ENCODE measurements at regions not wholly inside any gene's neighbourhood (a gene's known extent, or its start where the extent isn't known, plus 50 kb on each side); places are given as distances from the start of the nearest gene placed in this dataset.
"Not testable (repeated sequence)": the region's sequence is repeated elsewhere in the genome, so short reads cannot be mapped to it uniquely, and the experiment has no call there.

- DNase-seq: no peak
Measured at GRCh38 chr10:34058845-34059614, 724.6 kb upstream of the NRP1 start.

- not testable (repeated sequence) for DNase-seq
Measured at GRCh38 chr10:34055410-34055985, 721.0 kb upstream of the NRP1 start.

GRCh38 chr10:34049887-34050286, 715.4 kb upstream of the NRP1 start:
- peak in 1 of 2 donors; percentile 27 for DNase-seq

GRCh38 chr10:34049469-34049868, 715.0 kb upstream of the NRP1 start:
- DNase-seq: no peak

GRCh38 chr10:34047389-34047788, 712.9 kb upstream of the NRP1 start:
- no peak for DNase-seq

GRCh38 chr10:34046506-34047034, 712.1 kb upstream of the NRP1 start:
- DNase-seq: no peak

- DNase-seq: no peak
Measured at GRCh38 chr10:34045571-34046190, 711.2 kb upstream of the NRP1 start.

GRCh38 chr10:34041871-34042270, 707.4 kb upstream of the NRP1 start:
- DNase-seq: no peak

- DNase-seq: no peak
Measured at GRCh38 chr10:34037499-34037898, 703.0 kb upstream of the NRP1 start.

GRCh38 chr10:34035241-34035790, 700.8 kb upstream of the NRP1 start:
- DNase-seq: not testable (repeated sequence)

GRCh38 chr10:34033078-34033477, 698.6 kb upstream of the NRP1 start:
- no peak for DNase-seq

- no peak for DNase-seq
Measured at GRCh38 chr10:34032564-34032963, 698.1 kb upstream of the NRP1 start.

GRCh38 chr10:34031400-34031799, 696.9 kb upstream of the NRP1 start:
- DNase-seq: peak; percentile 87 to 95

GRCh38 chr10:34029455-34029854, 695.0 kb upstream of the NRP1 start:
- DNase-seq: peak in 1 of 2 donors; percentile 5

GRCh38 chr10:34028936-34029335, 694.5 kb upstream of the NRP1 start:
- no peak for DNase-seq

- peak; percentile 3 to 26 for DNase-seq
Measured at GRCh38 chr10:34024693-34025425, 690.4 kb upstream of the NRP1 start.

GRCh38 chr10:34024282-34024681, 689.8 kb upstream of the NRP1 start:
- no peak for DNase-seq

GRCh38 chr10:34022195-34022594, 687.7 kb upstream of the NRP1 start:
- DNase-seq: no peak

GRCh38 chr10:34018784-34019183, 684.3 kb upstream of the NRP1 start:
- no peak for DNase-seq

GRCh38 chr10:34018129-34018528, 683.7 kb upstream of the NRP1 start:
- peak in 1 of 2 donors; percentile 19 for DNase-seq

GRCh38 chr10:34017281-34017680, 682.8 kb upstream of the NRP1 start:
- no peak for DNase-seq

- no peak for DNase-seq
Measured at GRCh38 chr10:34016576-34016975, 682.1 kb upstream of the NRP1 start.

- DNase-seq: no peak
Measured at GRCh38 chr10:34015700-34016099, 681.2 kb upstream of the NRP1 start.

All from inflammatory macrophage (primary cell).